IgD-negative memory B cell (primary cell): ENCODE measurements at regions not wholly inside any gene's neighbourhood (a gene's known extent, or its start where the extent isn't known, plus 50 kb on each side); places are given as distances from the start of the nearest gene placed in this dataset.

Experiments
- H3K27ac Mint-ChIP-seq, 3 donors: one replicate each; pipeline ENCODE4 v1.8.0; 2020 to 2022; ENCODE audit warnings: mild to moderate bottlenecking in 3 of 3, mixed read lengths in 3 of 3, moderate library complexity in 1 of 3
- H3K27me3 Mint-ChIP-seq: one replicate; pipeline ENCODE4 v1.8.0; 2021; ENCODE audit warnings: mixed read lengths
- H3K36me3 Mint-ChIP-seq: one replicate; pipeline ENCODE4 v1.8.0; 2020; ENCODE audit warnings: mild to moderate bottlenecking, mixed read lengths
- H3K4me1 Mint-ChIP-seq, 3 donors: one replicate each; pipeline ENCODE4 v1.8.0; 2020 to 2022; ENCODE audit warnings: mixed read lengths in 3 of 3, mild to moderate bottlenecking in 1 of 3
- H3K4me3 Mint-ChIP-seq, 4 donors: one replicate each; pipeline ENCODE4 v1.8.0; 2020 to 2022; ENCODE audit warnings: mild to moderate bottlenecking in 4 of 4, mixed read lengths in 4 of 4, moderate library complexity in 3 of 4
- H3K9me3 Mint-ChIP-seq, 3 donors: one replicate each; pipeline ENCODE4 v1.8.0; 2020 to 2021; ENCODE audit warnings: mixed read lengths in 3 of 3, mild to moderate bottlenecking in 1 of 3

GRCh38 chr6:140043762-140044378 is 669.4 kb upstream of the CITED2 start:
- Mint-ChIP-seq H3K4me1 (peaks cover 0 to 2% (median 1%) of the 10 kb centered on the region in 3 donors), H3K27me3 (peaks cover 2% of the 10 kb centered on the region), H3K36me3 (no peaks in the 10 kb centered on the region), H3K4me3 (no peak overlapping the region), H3K9me3 (no peaks in the 10 kb centered on the region), H3K27ac (no peak overlapping the region)

- Mint-ChIP-seq H3K9me3 (no peaks in the 10 kb centered on the region), H3K36me3 (no peaks in the 10 kb centered on the region), H3K4me3 (no peak overlapping the region), H3K27ac (no peak overlapping the region), H3K27me3 (peaks cover 2% of the 10 kb centered on the region), H3K4me1 (peaks cover 0 to 2% (median 1%) of the 10 kb centered on the region in 3 donors)
Observed at GRCh38 chr6:140043357-140043756, 668.9 kb upstream of the CITED2 start.

- no peak overlapping the region for H3K27ac Mint-ChIP-seq
- no peaks in the 10 kb centered on the region for H3K36me3 Mint-ChIP-seq
- H3K4me3 Mint-ChIP-seq = peak overlapping the region in 1 of 4 donors; percentile 46
- peaks cover 2% of the 10 kb centered on the region for H3K27me3 Mint-ChIP-seq
- H3K4me1 Mint-ChIP-seq = peaks cover 0 to 2% (median 0%) of the 10 kb centered on the region in 3 donors
- H3K9me3 Mint-ChIP-seq = peaks cover 0 to 1% (median 0%) of the 10 kb centered on the region in 3 donors
Observed at GRCh38 chr6:140041571-140042332, 667.3 kb upstream of the CITED2 start.

- Mint-ChIP-seq H3K27me3 (peaks cover 2% of the 10 kb centered on the region), H3K36me3 (no peaks in the 10 kb centered on the region), H3K9me3 (peaks cover 0 to 4% (median 0%) of the 10 kb centered on the region in 3 donors), H3K27ac (no peak overlapping the region), H3K4me3 (no peak overlapping the region), H3K4me1 (peaks cover 0 to 2% (median 0%) of the 10 kb centered on the region in 3 donors)
Observed at GRCh38 chr6:140041056-140041455, 666.6 kb upstream of the CITED2 start.

GRCh38 chr6:140040396-140040795 is 665.9 kb upstream of the CITED2 start:
- Mint-ChIP-seq H3K36me3 (no peaks in the 10 kb centered on the region), H3K4me1 (peaks cover 0 to 2% (median 0%) of the 10 kb centered on the region in 3 donors)

GRCh38 chr6:140039364-140039763 is 664.9 kb upstream of the CITED2 start:
- no peaks in the 10 kb centered on the region for H3K36me3 Mint-ChIP-seq
- H3K27me3 Mint-ChIP-seq = peaks cover 2% of the 10 kb centered on the region
- H3K4me1 Mint-ChIP-seq = peaks cover 0 to 2% (median 0%) of the 10 kb centered on the region in 3 donors
- no peak overlapping the region for H3K27ac Mint-ChIP-seq
- H3K4me3 Mint-ChIP-seq = no peak overlapping the region
- H3K9me3 Mint-ChIP-seq = peaks cover 0 to 4% (median 2%) of the 10 kb centered on the region in 3 donors

More at GRCh38 chr6:140040396-140040795, 665.9 kb upstream of the CITED2 start:
- Mint-ChIP-seq H3K27me3 (peaks cover 2% of the 10 kb centered on the region), H3K4me3 (no peak overlapping the region), H3K27ac (no peak overlapping the region), H3K9me3 (peaks cover 0 to 4% (median 0%) of the 10 kb centered on the region in 3 donors)

GRCh38 chr6:140036196-140036595 is 661.7 kb upstream of the CITED2 start:
- no peak overlapping the region for H3K4me3 Mint-ChIP-seq
- H3K4me1 Mint-ChIP-seq = peaks cover 0 to 2% (median 0%) of the 10 kb centered on the region in 3 donors
- H3K36me3 Mint-ChIP-seq = no peaks in the 10 kb centered on the region
- no peak overlapping the region for H3K27ac Mint-ChIP-seq
- H3K27me3 Mint-ChIP-seq = peaks cover 2% of the 10 kb centered on the region
- H3K9me3 Mint-ChIP-seq = peaks cover 0 to 4% (median 2%) of the 10 kb centered on the region in 3 donors

- H3K27me3 Mint-ChIP-seq = no peaks in the 10 kb centered on the region
- H3K36me3 Mint-ChIP-seq = no peaks in the 10 kb centered on the region
- peaks cover 4 to 8% (median 7%) of the 10 kb centered on the region in 3 donors for H3K9me3 Mint-ChIP-seq
- no peaks in the 10 kb centered on the region for H3K4me1 Mint-ChIP-seq
- H3K4me3 Mint-ChIP-seq = no peak overlapping the region
- no peak overlapping the region for H3K27ac Mint-ChIP-seq
Observed at GRCh38 chr6:140032189-140032588, 657.7 kb upstream of the CITED2 start.

- no peaks in the 10 kb centered on the region for H3K27me3 Mint-ChIP-seq
Observed at GRCh38 chr6:140029551-140029950, 655.1 kb upstream of the CITED2 start.

GRCh38 chr6:140027219-140027618 is 652.8 kb upstream of the CITED2 start:
- Mint-ChIP-seq H3K27ac (no peak overlapping the region), H3K9me3 (peaks cover 3 to 8% (median 4%) of the 10 kb centered on the region in 3 donors), H3K27me3 (no peaks in the 10 kb centered on the region), H3K4me3 (no peak overlapping the region), H3K36me3 (no peaks in the 10 kb centered on the region), H3K4me1 (no peaks in the 10 kb centered on the region)

More at GRCh38 chr6:140029551-140029950, 655.1 kb upstream of the CITED2 start:
- no peak overlapping the region for H3K27ac Mint-ChIP-seq
- no peaks in the 10 kb centered on the region for H3K4me1 Mint-ChIP-seq
- H3K9me3 Mint-ChIP-seq = peaks cover 3 to 8% (median 4%) of the 10 kb centered on the region in 3 donors
- H3K4me3 Mint-ChIP-seq = no peak overlapping the region
- no peaks in the 10 kb centered on the region for H3K36me3 Mint-ChIP-seq

- Mint-ChIP-seq H3K4me3 (no peak overlapping the region), H3K27me3 (no peaks in the 10 kb centered on the region), H3K27ac (no peak overlapping the region), H3K4me1 (no peaks in the 10 kb centered on the region), H3K36me3 (no peaks in the 10 kb centered on the region), H3K9me3 (peaks cover 4 to 8% (median 4%) of the 10 kb centered on the region in 3 donors)
Observed at GRCh38 chr6:140026546-140026945, 652.1 kb upstream of the CITED2 start.

GRCh38 chr6:140025171-140025570 is 650.7 kb upstream of the CITED2 start:
- peaks cover 1% of the 10 kb centered on the region for H3K36me3 Mint-ChIP-seq
- H3K27ac Mint-ChIP-seq = no peak overlapping the region
- peaks cover 8 to 14% (median 11%) of the 10 kb centered on the region in 3 donors for H3K9me3 Mint-ChIP-seq
- no peak overlapping the region for H3K4me3 Mint-ChIP-seq
- no peaks in the 10 kb centered on the region for H3K4me1 Mint-ChIP-seq
- no peaks in the 10 kb centered on the region for H3K27me3 Mint-ChIP-seq

- Mint-ChIP-seq H3K4me3 (no peak overlapping the region), H3K36me3 (peaks cover 1% of the 10 kb centered on the region), H3K4me1 (no peaks in the 10 kb centered on the region), H3K27ac (no peak overlapping the region), H3K27me3 (peaks cover 2% of the 10 kb centered on the region), H3K9me3 (peaks cover 0 to 20% (median 10%) of the 10 kb centered on the region in 3 donors)
Observed at GRCh38 chr6:140020207-140020791, 645.9 kb upstream of the CITED2 start.

- Mint-ChIP-seq H3K27ac (no peak overlapping the region), H3K9me3 (peaks cover 3 to 20% (median 10%) of the 10 kb centered on the region in 3 donors), H3K4me3 (no peak overlapping the region), H3K4me1 (no peaks in the 10 kb centered on the region), H3K36me3 (peaks cover 1% of the 10 kb centered on the region), H3K27me3 (peaks cover 2% of the 10 kb centered on the region)
Observed at GRCh38 chr6:140018588-140018987, 644.1 kb upstream of the CITED2 start.

- Mint-ChIP-seq H3K36me3 (peaks cover 1% of the 10 kb centered on the region), H3K9me3 (peaks cover 3 to 20% (median 10%) of the 10 kb centered on the region in 3 donors), H3K27me3 (peaks cover 2% of the 10 kb centered on the region), H3K4me3 (no peak overlapping the region), H3K4me1 (no peaks in the 10 kb centered on the region), H3K27ac (no peak overlapping the region)
Observed at GRCh38 chr6:140017470-140017869, 643.0 kb upstream of the CITED2 start.
